Neural cell (in vitro differentiated cells): ENCODE measurements at regions not wholly inside any gene's neighbourhood (a gene's known extent, or its start where the extent isn't known, plus 50 kb on each side); places are given as distances from the start of the nearest gene placed in this dataset.

Experiments
- H2AFZ ChIP-seq: fragments of 200-600, 300-800 bp; sonication (generic), shearing (Covaris generic); 2 replicates; pipeline ENCODE4 v1.6.0; 2014; ENCODE audit warnings: low read depth, mild to moderate bottlenecking, antibody characterized with exemption, low read length, moderate library complexity
- H3F3A ChIP-seq: fragments of 200-600 bp; shearing (Covaris generic); 2 replicates; pipeline ENCODE4 v1.6.1; 2016; ENCODE audit warnings: mild to moderate bottlenecking, moderate library complexity, mixed read lengths, antibody characterized with exemption, low read length; ENCODE audit not compliant: insufficient read depth, poor library complexity, severe bottlenecking
- H3K27ac ChIP-seq: fragments of 200-600, 300-800 bp; sonication (generic), shearing (Covaris generic); 2 replicates; pipeline ENCODE4 v1.5.1; 2014; ENCODE audit warnings: mild to moderate bottlenecking, low read length, moderate library complexity
- H3K27me3 ChIP-seq: fragments of 300-800, 200-600 bp; sonication (generic), shearing (Covaris generic); 2 replicates; pipeline ENCODE4 v1.6.0; 2014; ENCODE audit warnings: mild to moderate bottlenecking, low read depth, low read length, moderate library complexity; ENCODE audit not compliant: insufficient read depth
- H3K36me3 ChIP-seq: fragments of 300-800, 200-600 bp; sonication (generic), shearing (Covaris generic); 2 replicates; pipeline ENCODE4 v1.5.1; 2014; ENCODE audit warnings: mild to moderate bottlenecking, antibody characterized with exemption, low read length, moderate library complexity; ENCODE audit not compliant: insufficient read depth
- H3K4me2 ChIP-seq: fragments of 300-800, 200-600 bp; sonication (generic), shearing (Covaris generic); 2 replicates; pipeline ENCODE4 v1.6.0; 2014; ENCODE audit warnings: mild to moderate bottlenecking, low read length
- H3K4me3 ChIP-seq: fragments of 300-800, 200-600 bp; sonication (generic), shearing (Covaris generic); 2 replicates; pipeline ENCODE4 v1.5.1; 2014; ENCODE audit warnings: mild to moderate bottlenecking, low read length, moderate library complexity
- H3K79me2 ChIP-seq: fragments of 200-600 bp; shearing (Covaris generic); replicated peaks from 2 replicates; pipeline ENCODE4 v1.6.0; 2014; ENCODE audit warnings: mild to moderate bottlenecking, low read length, moderate library complexity; ENCODE audit not compliant: insufficient read depth
- H3K9ac ChIP-seq: fragments of 300-800, 200-600 bp; sonication (generic), shearing (Covaris generic); 2 replicates; pipeline ENCODE4 v1.6.1; 2016; ENCODE audit warnings: mild to moderate bottlenecking, low read length, mixed read lengths
- H3K9me2 ChIP-seq: fragments of 200-600 bp; shearing (Covaris generic); 2 replicates; pipeline ENCODE4 v1.6.1; 2016; ENCODE audit warnings: mild to moderate bottlenecking, low read length, mixed read lengths; ENCODE audit not compliant: insufficient read depth
- H3K9me3 ChIP-seq: fragments of 200-600, 300-800 bp; sonication (generic), shearing (Covaris generic); 2 replicates; pipeline ENCODE4 v1.6.1; 2016; ENCODE audit warnings: mild to moderate bottlenecking, mixed run types, low read length, moderate library complexity, mixed read lengths
- H4K20me1 ChIP-seq: fragments of 200-600 bp; shearing (Covaris generic); 2 replicates; pipeline ENCODE4 v1.6.1; 2016; ENCODE audit warnings: mild to moderate bottlenecking, mixed run types; ENCODE audit not compliant: insufficient read depth
- EP300 ChIP-seq: fragments of 450-650 bp; conservative IDR thresholded peaks from 2 replicates; pipeline ENCODE4 v1.6.1; 2014; ENCODE audit warnings: antibody characterized with exemption, mild to moderate bottlenecking, moderate library complexity; ENCODE audit not compliant: poor library complexity, severe bottlenecking
- EZH2 ChIP-seq: fragments of 200-600, 300-800 bp; shearing (Covaris generic), sonication (generic); IDR thresholded peaks from 2 replicates; pipeline ENCODE4 v1.6.1; 2014; ENCODE audit warnings: antibody characterized with exemption, low read length, borderline replicate concordance, mild to moderate bottlenecking; ENCODE audit not compliant: insufficient read depth, poor library complexity, severe bottlenecking
- MXI1 ChIP-seq: fragments of 450-650 bp; conservative IDR thresholded peaks from 2 replicates; pipeline ENCODE4 v1.6.1; 2014; ENCODE audit warnings: antibody characterized with exemption, mild to moderate bottlenecking; ENCODE audit not compliant: poor library complexity, severe bottlenecking
- POLR2AphosphoS5 ChIP-seq: IDR thresholded peaks from 2 replicates; pipeline ENCODE4 v1.6.1; 2012
- RAD21 ChIP-seq: fragments of 450-650 bp; conservative IDR thresholded peaks from 2 replicates; pipeline ENCODE4 v1.6.1; 2014; ENCODE audit warnings: antibody characterized with exemption, mild to moderate bottlenecking, moderate library complexity
- SMC3 ChIP-seq: fragments of 450-650 bp; conservative IDR thresholded peaks from 2 replicates; pipeline ENCODE4 v1.6.1; 2014; ENCODE audit warnings: antibody characterized with exemption, mild to moderate bottlenecking, moderate library complexity; ENCODE audit not compliant: poor library complexity
- TAF1 ChIP-seq: IDR thresholded peaks from 2 replicates; pipeline ENCODE4 v1.6.1; 2012; ENCODE audit warnings: low read depth
- TF ChIP-seq, protein P1 (sequence below): IDR thresholded peaks from 2 replicates; pipeline ENCODE4 v1.6.1; 2012; ENCODE audit warnings: borderline replicate concordance
- TF ChIP-seq, protein P2 (sequence below): fragments of 450-650 bp; IDR thresholded peaks from 2 replicates; pipeline ENCODE4 v1.5.1; 2014; ENCODE audit warnings: antibody characterized with exemption, mild to moderate bottlenecking, moderate library complexity; ENCODE audit not compliant: poor library complexity, severe bottlenecking

DNA sequence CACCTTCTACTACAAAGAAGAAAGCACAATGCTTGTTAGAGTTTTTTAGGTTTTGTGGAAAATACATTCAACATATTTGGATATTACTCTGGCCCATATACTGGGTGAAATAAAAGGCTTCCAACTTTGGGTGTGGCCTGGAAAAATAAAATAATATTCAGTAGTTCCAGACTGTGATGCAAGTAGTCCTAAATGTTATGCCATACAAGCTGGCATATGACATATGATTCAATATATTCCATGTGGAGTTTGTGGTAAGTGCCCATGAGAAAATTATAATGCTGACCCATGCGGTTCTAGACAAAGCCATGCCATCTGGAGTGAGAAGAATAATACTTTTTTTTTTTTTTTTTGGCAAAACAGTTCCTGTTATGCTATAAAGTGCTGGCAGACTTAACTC lies 683.3 kb downstream of the LUZP2 start:
- no peaks in the 10 kb centered on the region for H3K9me2 ChIP-seq
- no peak overlapping the region for H3K27ac ChIP-seq
- no peaks in the 10 kb centered on the region for H3K9me3 ChIP-seq
- no peak overlapping the region for H2AFZ ChIP-seq
- H3K4me2 ChIP-seq = no peak overlapping the region
- no peak overlapping the region for H3K4me3 ChIP-seq
- no peaks in the 10 kb centered on the region for H3K36me3 ChIP-seq
- no peaks in the 10 kb centered on the region for H3K27me3 ChIP-seq
- H4K20me1 ChIP-seq = no peaks in the 10 kb centered on the region
- TF ChIP-seq EP300 (no peak), RAD21 (no peak), SMC3 (no peak), MXI1 (no peak), POLR2AphosphoS5 (no peak), TAF1 (no peak), EZH2 (no peak)
- TF ChIP-seq, protein P1, sequence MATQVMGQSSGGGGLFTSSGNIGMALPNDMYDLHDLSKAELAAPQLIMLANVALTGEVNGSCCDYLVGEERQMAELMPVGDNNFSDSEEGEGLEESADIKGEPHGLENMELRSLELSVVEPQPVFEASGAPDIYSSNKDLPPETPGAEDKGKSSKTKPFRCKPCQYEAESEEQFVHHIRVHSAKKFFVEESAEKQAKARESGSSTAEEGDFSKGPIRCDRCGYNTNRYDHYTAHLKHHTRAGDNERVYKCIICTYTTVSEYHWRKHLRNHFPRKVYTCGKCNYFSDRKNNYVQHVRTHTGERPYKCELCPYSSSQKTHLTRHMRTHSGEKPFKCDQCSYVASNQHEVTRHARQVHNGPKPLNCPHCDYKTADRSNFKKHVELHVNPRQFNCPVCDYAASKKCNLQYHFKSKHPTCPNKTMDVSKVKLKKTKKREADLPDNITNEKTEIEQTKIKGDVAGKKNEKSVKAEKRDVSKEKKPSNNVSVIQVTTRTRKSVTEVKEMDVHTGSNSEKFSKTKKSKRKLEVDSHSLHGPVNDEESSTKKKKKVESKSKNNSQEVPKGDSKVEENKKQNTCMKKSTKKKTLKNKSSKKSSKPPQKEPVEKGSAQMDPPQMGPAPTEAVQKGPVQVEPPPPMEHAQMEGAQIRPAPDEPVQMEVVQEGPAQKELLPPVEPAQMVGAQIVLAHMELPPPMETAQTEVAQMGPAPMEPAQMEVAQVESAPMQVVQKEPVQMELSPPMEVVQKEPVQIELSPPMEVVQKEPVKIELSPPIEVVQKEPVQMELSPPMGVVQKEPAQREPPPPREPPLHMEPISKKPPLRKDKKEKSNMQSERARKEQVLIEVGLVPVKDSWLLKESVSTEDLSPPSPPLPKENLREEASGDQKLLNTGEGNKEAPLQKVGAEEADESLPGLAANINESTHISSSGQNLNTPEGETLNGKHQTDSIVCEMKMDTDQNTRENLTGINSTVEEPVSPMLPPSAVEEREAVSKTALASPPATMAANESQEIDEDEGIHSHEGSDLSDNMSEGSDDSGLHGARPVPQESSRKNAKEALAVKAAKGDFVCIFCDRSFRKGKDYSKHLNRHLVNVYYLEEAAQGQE = no peak
- TF ChIP-seq, protein P2, sequence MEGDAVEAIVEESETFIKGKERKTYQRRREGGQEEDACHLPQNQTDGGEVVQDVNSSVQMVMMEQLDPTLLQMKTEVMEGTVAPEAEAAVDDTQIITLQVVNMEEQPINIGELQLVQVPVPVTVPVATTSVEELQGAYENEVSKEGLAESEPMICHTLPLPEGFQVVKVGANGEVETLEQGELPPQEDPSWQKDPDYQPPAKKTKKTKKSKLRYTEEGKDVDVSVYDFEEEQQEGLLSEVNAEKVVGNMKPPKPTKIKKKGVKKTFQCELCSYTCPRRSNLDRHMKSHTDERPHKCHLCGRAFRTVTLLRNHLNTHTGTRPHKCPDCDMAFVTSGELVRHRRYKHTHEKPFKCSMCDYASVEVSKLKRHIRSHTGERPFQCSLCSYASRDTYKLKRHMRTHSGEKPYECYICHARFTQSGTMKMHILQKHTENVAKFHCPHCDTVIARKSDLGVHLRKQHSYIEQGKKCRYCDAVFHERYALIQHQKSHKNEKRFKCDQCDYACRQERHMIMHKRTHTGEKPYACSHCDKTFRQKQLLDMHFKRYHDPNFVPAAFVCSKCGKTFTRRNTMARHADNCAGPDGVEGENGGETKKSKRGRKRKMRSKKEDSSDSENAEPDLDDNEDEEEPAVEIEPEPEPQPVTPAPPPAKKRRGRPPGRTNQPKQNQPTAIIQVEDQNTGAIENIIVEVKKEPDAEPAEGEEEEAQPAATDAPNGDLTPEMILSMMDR = no peak
- H3K9ac ChIP-seq = no peak overlapping the region
- H3F3A ChIP-seq = no peaks in the 10 kb centered on the region
- no peaks in the 10 kb centered on the region for H3K79me2 ChIP-seq

DNA sequence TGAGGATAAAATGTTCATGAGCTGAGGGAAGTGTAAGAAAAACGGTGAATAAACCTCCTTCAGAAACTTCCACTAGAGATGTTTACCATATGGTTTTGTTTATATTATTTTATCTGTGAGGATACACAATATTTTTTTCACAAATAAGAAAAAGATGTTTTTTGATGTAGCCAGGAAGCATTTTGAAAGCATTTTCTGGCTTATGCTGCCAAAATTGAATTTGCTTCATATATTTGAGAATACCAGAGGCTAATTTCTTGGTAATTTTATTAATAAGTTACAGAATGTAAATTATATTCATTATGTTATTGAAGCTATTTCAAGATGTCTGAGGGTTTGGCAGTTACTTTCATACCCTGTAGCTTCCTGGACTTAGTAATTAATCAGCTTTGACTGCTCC lies 686.6 kb downstream of the LUZP2 start:
- no peak overlapping the region for H3K4me2 ChIP-seq
- no peak overlapping the region for H3K9ac ChIP-seq
- H2AFZ ChIP-seq = no peak overlapping the region
- no peaks in the 10 kb centered on the region for H3K9me2 ChIP-seq
- no peaks in the 10 kb centered on the region for H3K36me3 ChIP-seq
- H3F3A ChIP-seq = no peaks in the 10 kb centered on the region
- no peaks in the 10 kb centered on the region for H4K20me1 ChIP-seq
- H3K4me3 ChIP-seq = no peak overlapping the region
- H3K27ac ChIP-seq = no peak overlapping the region
- H3K27me3 ChIP-seq = no peaks in the 10 kb centered on the region
- H3K79me2 ChIP-seq = no peaks in the 10 kb centered on the region
- no peaks in the 10 kb centered on the region for H3K9me3 ChIP-seq
- no peak for TF ChIP-seq EZH2
- TF ChIP-seq, protein P1 = no peak
- TF ChIP-seq TAF1 = no peak
- TF ChIP-seq POLR2AphosphoS5 = no peak
- TF ChIP-seq SMC3 = no peak
- TF ChIP-seq, protein P2 = no peak
- TF ChIP-seq RAD21 = no peak
- no peak for TF ChIP-seq MXI1
- TF ChIP-seq EP300 = no peak
